Hepatocyte (in vitro differentiated cells): ENCODE measurements at regions not wholly inside any gene's neighbourhood (a gene's known extent, or its start where the extent isn't known, plus 50 kb on each side); places are given as distances from the start of the nearest gene placed in this dataset.

Experiments
- EZH2 ChIP-seq: fragments of 200-600 bp; sonication (generic); IDR thresholded peaks from 2 replicates; pipeline ENCODE4 v1.6.1; 2016; ENCODE audit warnings: antibody characterized with exemption, mild to moderate bottlenecking, borderline replicate concordance
- EZH2phosphoT487 ChIP-seq: fragments of 200-600 bp; sonication (generic); IDR thresholded peaks from one replicate; pipeline ENCODE4 v1.6.1; 2018; ENCODE audit warnings: antibody characterized with exemption, mild to moderate bottlenecking, low read depth, moderate library complexity; ENCODE audit not compliant: unreplicated experiment, severe bottlenecking
- TF ChIP-seq, protein P1 (sequence below): fragments of 200-600 bp; sonication (generic); IDR thresholded peaks from 2 replicates; pipeline ENCODE4 v1.5.1; 2016; ENCODE audit warnings: antibody characterized with exemption, mild to moderate bottlenecking; ENCODE audit not compliant: poor library complexity

GRCh38 chr5:142391058-142391845 is 66.4 kb upstream of the SPRY4 start:
- TF ChIP-seq, protein P1, sequence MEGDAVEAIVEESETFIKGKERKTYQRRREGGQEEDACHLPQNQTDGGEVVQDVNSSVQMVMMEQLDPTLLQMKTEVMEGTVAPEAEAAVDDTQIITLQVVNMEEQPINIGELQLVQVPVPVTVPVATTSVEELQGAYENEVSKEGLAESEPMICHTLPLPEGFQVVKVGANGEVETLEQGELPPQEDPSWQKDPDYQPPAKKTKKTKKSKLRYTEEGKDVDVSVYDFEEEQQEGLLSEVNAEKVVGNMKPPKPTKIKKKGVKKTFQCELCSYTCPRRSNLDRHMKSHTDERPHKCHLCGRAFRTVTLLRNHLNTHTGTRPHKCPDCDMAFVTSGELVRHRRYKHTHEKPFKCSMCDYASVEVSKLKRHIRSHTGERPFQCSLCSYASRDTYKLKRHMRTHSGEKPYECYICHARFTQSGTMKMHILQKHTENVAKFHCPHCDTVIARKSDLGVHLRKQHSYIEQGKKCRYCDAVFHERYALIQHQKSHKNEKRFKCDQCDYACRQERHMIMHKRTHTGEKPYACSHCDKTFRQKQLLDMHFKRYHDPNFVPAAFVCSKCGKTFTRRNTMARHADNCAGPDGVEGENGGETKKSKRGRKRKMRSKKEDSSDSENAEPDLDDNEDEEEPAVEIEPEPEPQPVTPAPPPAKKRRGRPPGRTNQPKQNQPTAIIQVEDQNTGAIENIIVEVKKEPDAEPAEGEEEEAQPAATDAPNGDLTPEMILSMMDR, result no peak
- TF ChIP-seq EZH2phosphoT487 (no peak), EZH2 (no peak)
